ENCODE measurements at regions not wholly inside any gene's neighbourhood (a gene's known extent, or its start where the extent isn't known, plus 50 kb on each side); places are given as distances from the start of the nearest gene placed in this dataset.

DNA sequence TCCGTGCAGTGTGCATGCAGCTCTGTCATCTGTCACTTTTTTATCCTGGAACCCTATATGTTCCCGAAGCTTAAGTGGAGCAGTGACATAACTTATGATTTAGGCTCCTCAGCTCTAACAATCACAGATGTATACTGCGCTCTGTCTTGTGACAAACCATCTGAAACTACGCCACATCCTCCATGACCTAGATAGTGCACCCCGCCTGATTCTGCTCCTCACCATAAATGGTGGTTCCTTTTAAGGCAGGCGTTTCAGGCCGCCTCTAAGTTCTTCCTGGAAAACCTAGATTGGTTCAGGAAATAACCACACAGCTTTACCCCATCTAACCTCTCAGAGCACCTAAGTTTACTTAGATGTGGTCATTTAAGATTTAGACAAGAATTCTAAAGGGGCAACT is 372.0 kb downstream of the CDH10 start:
- DNase-seq: no peak

GRCh38 chr5:24280215-24280614 is 364.6 kb downstream of the CDH10 start:
- no peak for DNase-seq

GRCh38 chr5:24281818-24282217 is 363.0 kb downstream of the CDH10 start:
- DNase-seq: no peak

DNA sequence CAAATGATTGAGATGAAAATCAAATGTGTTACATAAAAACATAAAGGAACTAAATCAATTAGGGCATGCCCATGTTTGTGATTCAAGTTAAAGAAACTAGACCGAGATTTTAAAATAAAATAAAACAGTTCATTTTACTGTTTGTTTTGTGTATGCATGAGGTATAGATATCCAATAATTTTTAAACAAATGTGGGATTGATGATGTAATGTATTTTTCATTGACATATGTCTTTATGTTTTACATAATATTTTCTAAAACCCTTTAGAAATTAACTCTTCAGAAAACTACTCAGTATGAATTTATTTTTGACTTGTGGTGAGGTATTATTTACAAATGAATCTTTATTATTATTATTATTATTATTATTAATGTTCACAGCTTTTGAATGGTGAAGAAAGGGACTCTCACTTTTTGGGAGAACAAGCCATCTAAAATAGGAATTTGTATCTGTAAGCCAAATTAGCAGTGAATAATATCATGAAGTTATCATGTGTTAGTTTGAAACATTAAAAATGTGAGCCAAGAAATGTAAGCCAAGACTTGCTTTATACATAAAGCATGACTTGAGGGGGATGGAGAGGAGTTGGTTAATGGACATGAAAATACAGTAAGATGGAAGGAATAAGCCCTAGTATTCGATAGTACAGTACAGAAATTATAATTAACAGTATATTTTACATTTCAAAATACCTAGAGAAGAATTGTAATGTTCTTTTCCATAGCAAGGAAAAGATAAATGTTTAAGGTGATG is 355.0 kb downstream of the CDH10 start:
- no peak for DNase-seq

GRCh38 chr5:24290536-24290935 is 354.2 kb downstream of the CDH10 start:
- DNase-seq: no peak

GRCh38 chr5:24291916-24292315 is 352.9 kb downstream of the CDH10 start:
- no peak for DNase-seq

DNA sequence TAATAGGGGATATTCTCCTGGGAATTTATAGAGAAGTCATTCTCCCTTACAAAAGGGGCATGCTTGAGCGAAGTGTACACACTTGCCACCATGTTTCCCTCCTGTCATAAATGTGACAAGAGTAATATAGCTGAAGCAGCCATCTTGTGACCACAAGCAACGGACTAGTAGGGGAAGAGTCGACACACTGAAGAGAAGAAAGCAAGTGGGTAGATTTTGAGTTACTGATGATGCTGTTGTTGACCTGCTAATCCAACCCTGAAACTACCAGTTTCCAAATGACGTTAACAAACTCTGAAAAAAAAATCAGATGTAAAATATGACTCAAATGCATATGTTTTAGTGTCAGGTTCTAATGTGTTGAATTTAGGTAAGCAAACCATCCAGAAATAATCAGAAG is 350.4 kb downstream of the CDH10 start:
- no peak for DNase-seq

- no peak for DNase-seq
These were observed 330.7 kb downstream of the CDH10 start for GRCh38 chr5:24314106-24314505.

DNA sequence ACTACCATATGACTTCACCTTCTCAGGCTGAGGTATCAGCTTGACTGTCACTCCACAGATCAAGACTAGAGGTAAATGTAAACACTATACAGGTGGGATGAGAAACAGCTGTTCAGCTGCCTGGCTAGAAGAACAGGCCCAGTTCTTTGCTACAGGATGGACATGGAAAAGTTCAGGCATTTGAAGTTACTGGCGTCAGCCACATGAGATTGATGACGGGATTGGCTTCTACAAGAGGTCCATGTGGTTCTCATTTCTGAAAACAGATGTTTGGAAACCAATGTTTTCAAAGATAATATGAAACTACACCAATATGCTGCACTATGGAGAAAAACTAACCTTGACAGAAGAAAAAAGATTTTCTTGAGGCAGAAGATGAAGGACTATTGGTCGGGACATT is 324.1 kb downstream of the CDH10 start:
- no peak for DNase-seq

DNA sequence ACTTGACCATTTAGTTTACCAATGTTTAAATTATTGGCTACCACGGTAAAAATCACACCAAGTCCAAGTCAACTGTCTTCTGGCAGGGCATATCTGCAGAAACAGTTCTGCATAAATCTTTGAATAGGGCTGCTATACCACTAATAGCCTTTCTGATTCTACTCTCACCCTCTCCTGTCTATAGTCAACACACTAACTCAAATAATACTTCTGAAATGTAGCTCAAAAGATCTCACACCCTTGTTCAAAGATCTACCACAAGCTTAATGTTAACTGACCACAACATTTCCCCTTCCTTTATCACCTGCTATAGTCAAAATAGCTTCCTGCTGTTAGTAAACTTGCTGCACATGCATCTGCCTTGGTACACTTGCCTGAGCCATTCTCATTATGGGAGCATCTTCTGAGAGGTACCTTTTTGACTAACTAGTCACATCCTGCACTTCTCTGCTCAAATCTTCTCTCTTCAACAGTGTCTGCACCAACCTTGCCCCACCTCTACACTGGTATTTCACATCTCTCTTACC is 319.4 kb downstream of the CDH10 start:
- no peak for DNase-seq

GRCh38 chr5:24331531-24331930 is 313.2 kb downstream of the CDH10 start:
- DNase-seq: no peak

- DNase-seq: no peak
These were observed 297.6 kb downstream of the CDH10 start for GRCh38 chr5:24347158-24347557.

DNA sequence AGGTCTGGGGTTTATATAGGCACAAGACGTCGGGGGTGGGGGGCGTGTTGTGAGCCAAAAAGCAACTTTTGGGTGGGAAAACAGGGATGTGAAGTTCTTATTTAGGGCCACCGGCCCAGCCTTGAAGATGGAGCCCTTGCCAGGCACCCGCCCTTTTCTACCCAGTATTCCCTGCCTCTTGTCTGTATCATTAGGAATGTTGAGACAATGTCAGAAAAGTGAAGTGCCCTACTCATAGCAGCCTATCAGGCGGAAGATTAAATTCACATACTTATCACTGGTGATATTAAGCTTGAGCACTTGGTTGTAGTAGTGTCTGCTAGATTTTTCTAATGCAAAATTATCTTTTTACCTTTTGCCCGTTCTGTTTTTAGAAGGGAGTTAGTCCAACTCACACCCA is 293.5 kb downstream of the CDH10 start:
- no peak for DNase-seq

DNA sequence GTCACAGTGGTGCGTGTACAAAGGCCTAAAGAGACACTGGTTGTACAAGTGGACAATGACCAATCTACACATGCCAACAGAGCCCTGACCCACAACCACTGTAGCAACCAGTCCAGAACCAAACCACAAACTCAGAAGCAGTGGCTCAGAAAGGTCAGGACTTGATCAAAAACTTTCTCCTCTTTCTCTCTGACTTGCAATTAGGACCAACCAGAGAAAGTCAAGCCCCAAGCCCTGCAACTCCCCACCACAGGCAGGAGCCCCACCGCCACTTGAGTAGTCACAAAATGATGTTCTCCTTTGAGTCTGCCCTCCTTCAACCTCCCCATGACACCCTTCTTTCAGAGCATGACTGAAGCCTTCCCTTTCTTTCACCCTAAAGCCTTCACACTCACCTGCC is 291.8 kb downstream of the CDH10 start:
- no peak for DNase-seq

DNA sequence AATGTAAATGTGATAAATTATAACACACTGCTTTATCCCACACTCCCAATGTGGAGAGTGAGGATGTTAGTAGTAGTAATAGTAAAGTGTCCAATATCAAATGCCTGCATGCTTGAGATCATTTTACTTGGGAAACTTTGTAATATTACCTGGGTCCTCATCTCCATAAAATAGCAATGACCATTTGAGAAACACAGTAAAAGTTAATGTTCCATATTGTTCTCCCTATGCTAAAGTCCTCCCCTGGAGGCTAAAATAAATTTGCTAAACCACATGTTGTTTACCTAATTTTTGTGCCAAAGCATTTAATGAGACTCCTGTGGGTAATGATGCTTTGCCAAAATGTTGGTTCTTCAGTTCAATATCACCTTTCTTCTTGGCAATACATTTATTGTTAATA is 291.2 kb downstream of the CDH10 start:
- DNase-seq: no peak

GRCh38 chr5:24363789-24364481 is 280.8 kb downstream of the CDH10 start:
- DNase-seq: no peak

DNA sequence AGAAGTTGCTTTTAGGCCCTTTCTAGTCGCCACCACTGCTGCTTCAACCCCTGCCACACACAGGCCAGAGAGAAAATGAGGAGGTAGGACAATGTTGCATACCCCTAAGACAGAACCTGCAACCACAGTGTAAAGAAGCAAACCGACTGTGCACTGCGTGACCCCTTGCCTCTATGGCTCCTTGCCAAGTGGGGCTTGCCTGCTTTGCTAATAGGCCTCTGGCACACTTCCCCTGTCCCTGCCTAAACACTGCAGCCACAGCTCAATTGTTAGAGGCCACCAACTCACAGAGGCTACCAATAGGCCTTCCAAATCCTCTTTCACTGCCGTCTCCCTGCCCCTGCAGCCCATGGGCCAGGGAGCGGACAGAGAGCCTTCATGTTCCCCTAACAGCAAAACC is 280.1 kb downstream of the CDH10 start:
- DNase-seq: no peak

GRCh38 chr5:24365406-24365805 is 279.4 kb downstream of the CDH10 start:
- no peak for DNase-seq

DNA sequence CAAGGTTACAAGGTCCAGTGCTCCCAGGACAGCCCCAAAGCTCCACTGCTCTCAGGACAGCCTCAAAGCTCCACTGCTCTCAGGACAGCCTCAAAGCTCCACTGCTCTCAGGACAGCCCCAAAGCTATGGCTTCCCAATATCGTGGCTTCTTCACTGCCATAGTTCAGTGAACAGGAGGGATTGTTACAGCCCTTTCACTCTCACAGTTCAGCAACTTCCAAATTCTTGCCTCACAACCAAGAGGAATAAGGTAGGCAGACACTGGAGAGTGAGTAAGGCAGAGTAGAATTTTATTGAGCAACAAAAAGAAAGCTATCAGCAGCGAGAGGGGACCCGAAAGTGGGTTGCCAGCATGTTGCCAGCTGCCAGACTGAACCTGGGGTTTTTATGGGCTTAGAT is 277.6 kb downstream of the CDH10 start:
- no peak for DNase-seq

DNA sequence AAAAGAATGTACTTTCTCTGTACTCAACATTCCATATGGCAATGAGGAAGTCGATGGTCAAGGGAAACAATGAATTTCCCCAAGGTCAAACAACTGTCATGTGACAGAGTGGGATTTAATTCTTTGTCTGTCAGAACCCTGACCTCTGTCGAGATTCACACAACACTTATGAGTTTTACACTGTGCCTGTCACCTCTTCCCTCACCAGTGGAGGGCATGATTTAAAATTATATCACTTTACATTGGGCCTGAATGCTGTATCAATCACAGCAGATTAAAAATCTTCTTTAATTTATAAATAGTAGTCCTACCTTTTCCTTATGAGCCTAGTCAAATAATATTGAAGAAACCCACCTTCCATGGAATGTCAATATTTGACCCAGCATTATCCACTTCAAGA is 276.7 kb downstream of the CDH10 start:
- no peak for DNase-seq

GRCh38 chr5:24376210-24376609 is 268.6 kb downstream of the CDH10 start:
- DNase-seq: no peak

- no peak for DNase-seq
These were observed 268.2 kb downstream of the CDH10 start for GRCh38 chr5:24376616-24377015.

DNA sequence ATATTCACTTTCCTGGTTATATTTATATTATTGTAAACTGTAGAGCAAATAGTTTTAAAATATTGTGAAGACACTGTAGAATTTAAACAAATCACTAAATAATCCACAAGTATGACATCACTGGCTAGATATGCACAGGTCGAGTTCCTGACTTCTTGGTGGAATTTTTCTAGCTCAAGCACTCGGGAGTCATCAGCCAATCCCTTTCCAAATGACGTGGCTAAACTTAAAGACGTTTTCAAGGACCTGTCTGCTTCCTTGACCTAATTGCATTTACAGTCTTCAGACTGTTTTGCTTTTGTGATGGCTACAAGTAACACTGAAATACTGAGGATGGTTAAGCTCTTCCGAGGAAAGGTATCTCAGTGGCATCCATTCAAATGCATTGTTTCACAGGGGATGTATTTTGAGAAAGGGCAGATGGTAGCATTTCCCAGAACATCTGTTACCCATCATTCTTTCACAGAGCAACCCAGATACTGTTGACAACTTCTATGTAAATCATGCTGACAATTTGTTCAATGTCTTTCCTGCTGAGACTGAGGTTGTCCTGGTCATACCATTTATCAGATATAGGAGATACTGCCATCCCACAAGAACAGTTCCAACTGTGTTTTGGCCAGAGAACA is 262.8 kb downstream of the CDH10 start:
- DNase-seq: no peak

GRCh38 chr5:24385070-24385469 is 259.7 kb downstream of the CDH10 start:
- DNase-seq: no peak

Measured in activated CD4-positive, alpha-beta T cell treated with anti-CD3 and anti-CD28 coated beads, Interleukin-2, amount 50 U/mL, for 16 hours (primary cell).